DMS 273 treated with DMSO at 0.1 percent for 48 hours (cell line): ENCODE measurements at regions not wholly inside any gene's neighbourhood (a gene's known extent, or its start where the extent isn't known, plus 50 kb on each side); places are given as distances from the start of the nearest gene placed in this dataset.
A peak's percentile ranks its signal among the peaks of the same experiment; 100 is the strongest.

Source experiments
- DNase-seq: peaks from one replicate; lab custom pipeline; 2025; lab: John Stamatoyannopoulos, UW

GRCh38 chr4:17103231-17103630, 204.8 kb upstream of the LDB2 start:
- no peak for DNase-seq

DNA sequence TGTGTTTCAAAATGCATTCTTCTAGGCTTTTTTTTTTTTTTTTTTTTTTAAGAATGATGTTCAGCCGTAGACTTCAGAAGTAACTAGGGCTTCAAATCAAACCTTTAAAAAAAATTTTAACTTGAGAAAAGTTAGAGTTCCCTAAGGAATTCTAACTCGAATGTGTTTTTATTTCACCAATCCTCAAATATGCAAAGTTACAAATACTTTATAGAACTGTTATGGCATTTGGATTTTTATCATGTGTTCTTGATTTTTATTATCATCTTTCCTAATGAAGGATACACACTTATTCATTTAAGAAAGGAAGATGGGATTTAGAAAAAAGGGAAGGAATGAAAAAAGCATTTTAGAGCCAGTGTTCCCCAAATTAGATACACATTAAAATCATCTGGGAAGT, 200.6 kb upstream of the LDB2 start:
- DNase-seq = no peak

GRCh38 chr4:17098401-17098800, 200.0 kb upstream of the LDB2 start:
- DNase-seq = no peak

GRCh38 chr4:17097362-17097761, 198.9 kb upstream of the LDB2 start:
- DNase-seq = no peak

DNA sequence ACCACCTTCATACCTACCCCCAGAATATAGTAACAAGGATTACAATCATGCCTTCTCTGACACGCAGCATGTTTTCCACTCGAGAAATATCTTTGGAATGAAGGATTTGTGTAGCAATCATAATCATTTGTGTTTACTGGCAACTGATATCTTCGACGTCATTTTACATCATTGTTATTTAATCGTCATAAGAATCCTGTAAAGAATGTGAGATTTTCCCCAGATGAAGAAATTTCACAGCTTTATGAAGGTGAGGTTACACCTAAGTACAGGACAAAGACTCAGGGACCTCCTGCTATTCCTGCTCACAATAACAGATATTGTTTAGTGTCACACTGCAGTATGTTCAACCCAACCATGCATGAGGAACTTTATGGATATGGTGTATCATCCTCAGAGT, 198.2 kb upstream of the LDB2 start:
- DNase-seq = no peak

- no peak for DNase-seq
These were observed 197.3 kb upstream of the LDB2 start for GRCh38 chr4:17095771-17096170.

DNA sequence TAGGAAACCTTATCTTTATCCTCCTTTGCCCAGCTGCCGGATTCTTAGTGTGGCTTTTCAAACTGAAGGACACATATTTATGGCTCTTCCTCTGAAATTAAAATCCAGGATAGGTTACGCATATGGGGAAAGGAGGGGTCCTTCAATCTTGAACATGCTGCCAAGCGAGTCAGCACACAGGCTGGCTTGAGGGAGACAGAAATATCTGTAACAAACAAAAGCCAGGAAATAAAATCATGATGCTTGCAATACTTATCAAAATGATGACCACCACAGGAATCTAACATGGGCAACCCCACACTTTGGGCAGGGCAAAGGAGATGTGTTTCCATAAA, 196.4 kb upstream of the LDB2 start:
- no peak for DNase-seq

DNA sequence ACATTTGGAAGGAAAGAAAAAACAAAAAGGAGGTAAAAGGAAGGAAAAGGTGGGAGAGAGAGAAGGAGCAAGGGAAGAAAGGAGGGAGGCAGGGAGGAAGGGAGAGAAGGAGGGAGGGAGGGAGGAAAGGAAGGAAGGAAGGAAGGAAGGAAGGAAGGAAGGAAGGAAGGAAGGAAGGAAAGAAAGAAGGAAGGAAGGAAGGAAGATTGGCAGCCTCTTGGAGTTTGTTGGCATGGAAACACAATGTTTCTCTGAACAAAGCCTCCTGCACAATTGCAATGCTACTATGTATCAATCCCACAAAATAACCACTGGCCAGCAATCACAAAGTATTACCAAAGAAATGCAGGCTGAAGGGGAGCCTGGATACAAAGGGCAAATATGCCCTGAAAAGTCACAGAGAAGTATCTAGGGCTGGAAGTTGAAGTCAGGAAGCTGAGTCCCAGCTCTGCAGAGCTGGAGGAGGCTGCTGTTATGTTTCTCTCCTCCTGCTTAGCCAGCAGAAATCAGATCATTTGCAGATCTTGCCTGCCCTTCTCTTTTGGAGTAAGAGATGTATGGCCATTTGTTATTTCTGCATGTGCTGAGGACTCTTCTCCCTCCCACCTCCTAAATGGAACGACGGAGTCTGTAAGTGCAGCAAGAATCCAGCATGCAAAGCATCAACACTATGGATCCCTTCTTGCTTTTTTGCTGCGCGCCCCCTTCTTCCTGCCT, 195.9 kb upstream of the LDB2 start:
- DNase-seq = no peak

GRCh38 chr4:17093481-17093880, 195.0 kb upstream of the LDB2 start:
- no peak for DNase-seq

DNA sequence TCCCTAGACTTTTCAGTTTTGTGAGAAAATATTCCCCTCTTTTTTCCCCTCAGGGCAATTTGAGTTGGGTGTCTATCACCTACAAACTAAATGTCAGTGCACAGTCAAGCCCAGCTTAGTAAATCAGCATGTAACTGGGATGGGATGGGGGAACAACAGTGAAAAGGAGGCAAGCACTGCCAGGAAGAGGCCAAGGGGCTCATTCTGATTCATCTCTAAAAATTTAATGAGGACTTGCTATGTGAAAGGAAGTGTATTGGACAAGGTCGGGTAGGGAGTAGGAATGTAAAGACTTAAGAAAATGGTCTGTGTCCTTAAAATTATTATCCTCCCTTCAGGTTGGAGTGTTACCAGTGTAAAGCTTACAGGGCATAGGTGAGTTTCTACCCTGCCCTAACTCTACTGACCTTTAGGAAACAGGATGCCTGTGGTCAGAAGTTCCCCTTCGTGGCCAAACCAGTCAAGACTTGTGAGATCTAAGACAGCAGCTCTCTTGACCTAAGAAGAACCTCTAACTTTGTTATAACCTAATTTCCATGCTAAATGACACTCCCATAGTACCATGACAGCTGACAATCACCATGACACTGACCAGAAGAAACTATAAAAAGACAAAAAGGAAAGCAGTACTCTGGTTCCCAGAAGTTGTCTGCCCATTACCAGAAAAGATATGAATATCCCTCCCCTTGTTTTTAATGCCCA, 194.4 kb upstream of the LDB2 start:
- no peak for DNase-seq

GRCh38 chr4:17091104-17091503, 192.7 kb upstream of the LDB2 start:
- no peak for DNase-seq

- DNase-seq = no peak
These were observed 191.6 kb upstream of the LDB2 start for GRCh38 chr4:17090063-17090462.

- no peak for DNase-seq
These were observed 187.0 kb upstream of the LDB2 start for GRCh38 chr4:17085416-17085815.

GRCh38 chr4:17082186-17082585, 183.7 kb upstream of the LDB2 start:
- DNase-seq = no peak

DNA sequence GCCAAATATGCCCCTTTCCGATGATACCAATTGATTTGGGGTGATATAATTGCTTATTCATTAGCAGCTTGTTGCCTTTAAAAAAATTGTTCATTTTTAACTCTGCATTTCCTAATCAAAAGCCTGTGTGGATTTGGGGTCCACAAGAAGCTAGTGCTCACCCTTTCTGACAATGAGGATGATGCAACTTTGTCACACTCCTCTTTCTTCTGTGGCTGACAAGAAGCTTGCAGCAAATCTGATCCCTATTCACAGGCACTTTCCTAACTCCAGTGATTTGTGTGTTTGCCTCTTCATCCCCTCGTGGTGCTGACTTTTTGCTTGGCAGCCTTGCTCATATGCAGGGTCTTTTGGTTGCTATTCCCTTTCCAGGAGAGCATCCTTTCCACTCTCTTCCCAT, 182.7 kb upstream of the LDB2 start:
- no peak for DNase-seq

GRCh38 chr4:17077105-17077504, 178.7 kb upstream of the LDB2 start:
- DNase-seq = no peak

- DNase-seq = no peak
These were observed 174.0 kb upstream of the LDB2 start for GRCh38 chr4:17072483-17072882.

DNA sequence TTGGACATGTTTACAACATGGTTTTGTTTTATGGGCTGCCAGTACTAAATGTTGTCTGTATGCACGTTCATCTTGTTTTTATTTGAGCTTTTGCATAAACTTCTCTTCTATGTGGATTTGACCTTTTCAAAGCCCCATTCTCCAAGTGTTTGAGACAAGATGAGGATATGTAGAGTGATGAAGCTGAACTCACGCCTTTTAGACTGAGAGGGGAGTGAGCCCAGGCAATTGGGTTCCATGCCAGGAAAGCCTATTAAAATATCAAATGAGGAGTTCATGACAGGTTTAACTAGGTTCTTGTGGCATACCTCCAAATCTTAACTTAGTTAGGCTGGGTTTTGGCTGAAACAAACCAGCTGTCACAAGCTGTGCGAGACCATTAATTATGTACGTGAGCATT, 170.4 kb upstream of the LDB2 start:
- DNase-seq = peak; percentile 64

DNA sequence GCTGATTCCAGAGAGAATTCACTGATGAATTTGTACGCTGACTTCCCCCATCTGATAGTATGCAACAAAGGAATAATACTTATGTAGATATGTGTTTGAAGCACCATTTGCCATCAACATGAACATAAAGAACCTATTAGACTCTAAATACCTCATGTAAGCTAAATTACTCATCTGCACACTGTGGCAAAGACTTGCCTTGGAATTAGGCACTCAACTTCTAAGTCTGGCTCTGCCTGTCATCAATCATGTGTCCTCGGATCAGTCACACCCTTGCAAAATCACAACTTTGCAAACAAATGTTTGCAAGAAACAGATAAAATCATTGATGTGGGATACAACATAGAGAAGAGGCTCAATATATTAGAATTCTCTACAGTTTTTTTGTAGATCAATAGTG, 169.9 kb upstream of the LDB2 start:
- DNase-seq = no peak

DNA sequence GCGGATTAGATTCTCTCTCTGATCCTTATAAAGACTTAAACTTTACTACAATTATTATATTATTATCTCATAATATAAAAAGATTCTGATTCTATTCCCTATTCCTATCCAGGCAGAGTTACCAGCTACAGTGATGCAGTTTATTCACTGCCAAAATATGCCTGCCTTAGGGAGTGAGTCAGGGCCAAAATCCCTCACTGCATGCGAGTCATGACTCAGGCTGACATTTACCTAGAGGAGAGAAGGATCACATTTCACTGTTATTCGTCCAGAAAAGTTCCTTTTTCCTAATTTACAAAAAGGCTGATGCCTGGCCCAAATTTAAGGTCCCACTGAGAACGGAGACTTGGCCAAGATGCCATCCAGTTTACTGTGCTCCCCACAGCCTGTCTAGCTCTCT, 168.5 kb upstream of the LDB2 start:
- no peak for DNase-seq

GRCh38 chr4:17066236-17066635, 167.8 kb upstream of the LDB2 start:
- DNase-seq = no peak

GRCh38 chr4:17065821-17066220, 167.4 kb upstream of the LDB2 start:
- no peak for DNase-seq

- no peak for DNase-seq
These were observed 166.5 kb upstream of the LDB2 start for GRCh38 chr4:17064959-17065358.

GRCh38 chr4:17063888-17064287, 165.4 kb upstream of the LDB2 start:
- no peak for DNase-seq
